ENCODE measurements at regions not wholly inside any gene's neighbourhood (a gene's known extent, or its start where the extent isn't known, plus 50 kb on each side); places are given as distances from the start of the nearest gene placed in this dataset.

GRCh38 chr18:77906103-77906892 is 656.6 kb downstream of the GALR1 start:
- no peak for DNase-seq (ENCODE audit: low read depth in 2 of 2)

- DNase-seq (ENCODE audit: low read depth in 2 of 2) = no peak
Observed at GRCh38 chr18:77910347-77910746, 660.7 kb downstream of the GALR1 start.

GRCh38 chr18:77911971-77912605 is 662.4 kb downstream of the GALR1 start:
- no peak for DNase-seq (ENCODE audit: low read depth in 2 of 2)

GRCh38 chr18:77918730-77919129 is 669.1 kb downstream of the GALR1 start:
- no peak for DNase-seq (ENCODE audit: low read depth in 2 of 2)

GRCh38 chr18:77919923-77920322 is 670.3 kb downstream of the GALR1 start:
- no peak for DNase-seq (ENCODE audit: low read depth in 2 of 2)

GRCh38 chr18:77935342-77935741 is 685.7 kb downstream of the GALR1 start:
- DNase-seq (ENCODE audit: low read depth in 2 of 2) = no peak

- no peak for DNase-seq (ENCODE audit: low read depth in 2 of 2)
Observed at GRCh38 chr18:77940566-77940965, 690.9 kb downstream of the GALR1 start.

GRCh38 chr18:77944533-77944932 is 694.9 kb downstream of the GALR1 start:
- DNase-seq (ENCODE audit: low read depth in 2 of 2) = no peak

- no peak for DNase-seq (ENCODE audit: low read depth in 2 of 2)
Observed at GRCh38 chr18:77948567-77948966, 698.9 kb downstream of the GALR1 start.

GRCh38 chr18:77949355-77949973 is 699.8 kb downstream of the GALR1 start:
- DNase-seq (ENCODE audit: low read depth in 2 of 2) = no peak

GRCh38 chr18:77959248-77959647 is 709.6 kb downstream of the GALR1 start:
- DNase-seq (ENCODE audit: low read depth in 2 of 2) = no peak

- no peak for DNase-seq (ENCODE audit: low read depth in 2 of 2)
Observed at GRCh38 chr18:77960791-77961410, 711.3 kb downstream of the GALR1 start.

GRCh38 chr18:77967071-77967470 is 717.4 kb downstream of the GALR1 start:
- DNase-seq (ENCODE audit: low read depth in 2 of 2) = no peak

GRCh38 chr18:77967791-77968190 is 718.1 kb downstream of the GALR1 start:
- DNase-seq (ENCODE audit: low read depth in 2 of 2) = no peak

GRCh38 chr18:77969972-77970371 is 720.3 kb downstream of the GALR1 start:
- no peak for DNase-seq (ENCODE audit: low read depth in 2 of 2)

- no peak for DNase-seq (ENCODE audit: low read depth in 2 of 2)
Observed at GRCh38 chr18:77970814-77971213, 721.2 kb downstream of the GALR1 start.

- no peak for DNase-seq (ENCODE audit: low read depth in 2 of 2)
Observed at GRCh38 chr18:77973745-77974144, 724.1 kb downstream of the GALR1 start.

GRCh38 chr18:77974329-77974728 is 724.7 kb downstream of the GALR1 start:
- DNase-seq (ENCODE audit: low read depth in 2 of 2) = no peak

- no peak for DNase-seq (ENCODE audit: low read depth in 2 of 2)
Observed at GRCh38 chr18:77977331-77977730, 727.7 kb downstream of the GALR1 start.

GRCh38 chr18:77980275-77980674 is 730.6 kb downstream of the GALR1 start:
- no peak for DNase-seq (ENCODE audit: low read depth in 2 of 2)

GRCh38 chr18:77981874-77982273 is 732.2 kb downstream of the GALR1 start:
- no peak for DNase-seq (ENCODE audit: low read depth in 2 of 2)

GRCh38 chr18:77983270-77983669 is 733.6 kb downstream of the GALR1 start:
- DNase-seq (ENCODE audit: low read depth in 2 of 2) = no peak

- DNase-seq (ENCODE audit: low read depth in 2 of 2) = no peak
Observed at GRCh38 chr18:77984178-77984577, 734.5 kb downstream of the GALR1 start.
